PC-9 (cell line): ENCODE measurements at regions not wholly inside any gene's neighbourhood (a gene's known extent, or its start where the extent isn't known, plus 50 kb on each side); places are given as distances from the start of the nearest gene placed in this dataset.

ENCODE experiments used
- BruUV-seq: library from RNA; stranded (reverse); fragments of 400-500 nt; replicated peaks from 2 replicates; lab custom pipeline; 2021; lab: Mats Ljungman, UMichigan
- CTCF ChIA-PET: fragments of 300-600 bp; sonication (Branson Sonifier 250); formaldehyde crosslinking; loops from one replicate; lab custom pipeline; 2022; ENCODE audit warnings: antibody characterized with exemption; lab: Charles Lee
- POLR2A ChIA-PET: fragments of 300-600 bp; sonication (Branson Sonifier 250); formaldehyde crosslinking; loops from one replicate; lab custom pipeline; 2022; ENCODE audit warnings: antibody characterized with exemption; ENCODE audit not compliant: unreplicated experiment; lab: Charles Lee
- DNase-seq, 2 experiments: peaks; one replicate each; pipeline versions ENCODE4 v3.0.0 to v3.0.0-alpha.2; 2015 to 2022; ENCODE audit warnings: mixed read lengths in 1 of 2
- H2AFZ ChIP-seq: fragments of 200-600 bp; sonication (generic); 2 replicates; pipeline ENCODE4 v1.8.1; 2017; ENCODE audit warnings: antibody characterized with exemption
- H3F3A ChIP-seq: fragments of 200-600 bp; sonication (generic); 2 replicates; pipeline ENCODE4 v1.8.1; 2017; ENCODE audit warnings: antibody characterized with exemption, mild to moderate bottlenecking, low read depth; ENCODE audit not compliant: insufficient read depth
- H3K27ac ChIP-seq: fragments of 200-600 bp; sonication (generic); 2 replicates; pipeline ENCODE4 v1.6.1; 2016; ENCODE audit warnings: mixed run types
- H3K27me3 ChIP-seq: fragments of 200-600 bp; sonication (generic); 2 replicates; pipeline ENCODE4 v1.6.1; 2016; ENCODE audit warnings: low read depth, mixed run types; ENCODE audit not compliant: insufficient read depth
- H3K36me3 ChIP-seq: fragments of 200-600 bp; sonication (generic); 2 replicates; pipeline ENCODE4 v1.6.1; 2016; ENCODE audit warnings: low read depth, mixed run types
- H3K4me1 ChIP-seq: fragments of 200-600 bp; sonication (generic); replicated peaks from 2 replicates; pipeline ENCODE4 v1.6.1; 2016; ENCODE audit warnings: mixed run types; ENCODE audit not compliant: insufficient read depth
- H3K4me2 ChIP-seq: fragments of 200-600 bp; sonication (generic); 2 replicates; pipeline ENCODE4 v1.6.1; 2017; ENCODE audit warnings: mixed run types
- H3K4me3 ChIP-seq: fragments of 200-600 bp; sonication (generic); 2 replicates; pipeline ENCODE4 v1.6.1; 2016; ENCODE audit warnings: mixed run types
- H3K79me2 ChIP-seq: fragments of 200-600 bp; sonication (generic); 2 replicates; pipeline ENCODE4 v1.6.1; 2017; ENCODE audit warnings: low read depth, mixed run types
- H3K9me2 ChIP-seq: fragments of 200-600 bp; sonication (generic); 2 replicates; pipeline ENCODE4 v1.8.1; 2017; ENCODE audit warnings: mild to moderate bottlenecking; ENCODE audit not compliant: insufficient read depth
- H3K9me3 ChIP-seq: fragments of 200-600 bp; sonication (generic); 2 replicates; pipeline ENCODE4 v1.8.1; 2016; ENCODE audit warnings: low read depth; ENCODE audit not compliant: insufficient read depth
- H4K20me1 ChIP-seq: fragments of 200-600 bp; sonication (generic); 2 replicates; pipeline ENCODE4 v1.8.1; 2017; ENCODE audit not compliant: insufficient read depth
- EZH2 ChIP-seq: fragments of 200-600 bp; sonication (generic); IDR thresholded peaks from 2 replicates; pipeline ENCODE4 v1.8.0; 2017; ENCODE audit warnings: antibody characterized with exemption, low read depth
- intact Hi-C: fragments of 100-400 bp; cut with micrococcal nuclease; formaldehyde crosslinking; loops from one replicate; pipeline ENCODE4 v1.10.0; 2022; ENCODE audit not compliant: unreplicated experiment
- TF ChIP-seq, protein P1 (sequence below): fragments of 200-600 bp; sonication (generic); conservative IDR thresholded peaks from 2 replicates; pipeline ENCODE4 v1.6.1; 2017; ENCODE audit warnings: mixed run types, antibody characterized with exemption, mild to moderate bottlenecking, moderate library complexity

- BruUV-seq, result no TSS peak
- Histone ChIP-seq H3F3A (no peaks in the 10 kb centered on the region), H3K4me2 (no peak overlapping the region), H3K27ac (no peak overlapping the region), H3K27me3 (peaks cover 19% of the 10 kb centered on the region), H3K4me3 (no peak overlapping the region), H2AFZ (no peak overlapping the region), H3K9me3 (no peaks in the 10 kb centered on the region), H3K36me3 (no peaks in the 10 kb centered on the region), H3K4me1 (no peaks in the 10 kb centered on the region), H4K20me1 (no peaks in the 10 kb centered on the region), H3K9me2 (no peaks in the 10 kb centered on the region), H3K79me2 (no peaks in the 10 kb centered on the region)
- POLR2A ChIA-PET, result no interaction called here
- intact Hi-C loops, result no loop called here
- CTCF ChIA-PET, result no interaction called here
- no peak for DNase-seq
- TF ChIP-seq, protein P1, sequence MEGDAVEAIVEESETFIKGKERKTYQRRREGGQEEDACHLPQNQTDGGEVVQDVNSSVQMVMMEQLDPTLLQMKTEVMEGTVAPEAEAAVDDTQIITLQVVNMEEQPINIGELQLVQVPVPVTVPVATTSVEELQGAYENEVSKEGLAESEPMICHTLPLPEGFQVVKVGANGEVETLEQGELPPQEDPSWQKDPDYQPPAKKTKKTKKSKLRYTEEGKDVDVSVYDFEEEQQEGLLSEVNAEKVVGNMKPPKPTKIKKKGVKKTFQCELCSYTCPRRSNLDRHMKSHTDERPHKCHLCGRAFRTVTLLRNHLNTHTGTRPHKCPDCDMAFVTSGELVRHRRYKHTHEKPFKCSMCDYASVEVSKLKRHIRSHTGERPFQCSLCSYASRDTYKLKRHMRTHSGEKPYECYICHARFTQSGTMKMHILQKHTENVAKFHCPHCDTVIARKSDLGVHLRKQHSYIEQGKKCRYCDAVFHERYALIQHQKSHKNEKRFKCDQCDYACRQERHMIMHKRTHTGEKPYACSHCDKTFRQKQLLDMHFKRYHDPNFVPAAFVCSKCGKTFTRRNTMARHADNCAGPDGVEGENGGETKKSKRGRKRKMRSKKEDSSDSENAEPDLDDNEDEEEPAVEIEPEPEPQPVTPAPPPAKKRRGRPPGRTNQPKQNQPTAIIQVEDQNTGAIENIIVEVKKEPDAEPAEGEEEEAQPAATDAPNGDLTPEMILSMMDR, result no peak
- TF ChIP-seq EZH2, result no peak
Observed at GRCh38 chr11:45021001-45021400, 70.3 kb upstream of the TP53I11 start.

GRCh38 chr11:45021692-45022141 lies 71.0 kb upstream of the TP53I11 start:
- Histone ChIP-seq H3K27me3 (peaks cover 17% of the 10 kb centered on the region), H3K36me3 (no peaks in the 10 kb centered on the region), H3K27ac (no peak overlapping the region), H3F3A (no peaks in the 10 kb centered on the region), H3K9me3 (no peaks in the 10 kb centered on the region), H3K79me2 (no peaks in the 10 kb centered on the region), H3K4me3 (no peak overlapping the region), H3K4me1 (no peaks in the 10 kb centered on the region), H4K20me1 (no peaks in the 10 kb centered on the region), H2AFZ (no peak overlapping the region), H3K9me2 (no peaks in the 10 kb centered on the region), H3K4me2 (no peak overlapping the region)
- intact Hi-C loops, result no loop called here
- no peak for TF ChIP-seq EZH2
- TF ChIP-seq, protein P1, result no peak
- CTCF ChIA-PET, result no interaction called here
- POLR2A ChIA-PET, result no interaction called here
- BruUV-seq, result no TSS peak
- DNase-seq, result no peak

- no peak overlapping the region for H3K4me2 ChIP-seq
- H3K4me3 ChIP-seq, result no peak overlapping the region
- H3F3A ChIP-seq, result no peaks in the 10 kb centered on the region
- peaks cover 25% of the 10 kb centered on the region for H3K27me3 ChIP-seq
- intact Hi-C loops, result no loop called here
- no peak for DNase-seq
- H3K36me3 ChIP-seq, result no peaks in the 10 kb centered on the region
- H3K79me2 ChIP-seq, result no peaks in the 10 kb centered on the region
- no peak overlapping the region for H3K27ac ChIP-seq
- CTCF ChIA-PET, result no interaction called here
- no peaks in the 10 kb centered on the region for H3K9me2 ChIP-seq
- no peaks in the 10 kb centered on the region for H3K9me3 ChIP-seq
- H3K4me1 ChIP-seq, result no peaks in the 10 kb centered on the region
- TF ChIP-seq, protein P1, result no peak
- TF ChIP-seq EZH2, result no peak
- H2AFZ ChIP-seq, result no peak overlapping the region
- no peaks in the 10 kb centered on the region for H4K20me1 ChIP-seq
- POLR2A ChIA-PET, result no interaction called here
- no TSS peak for BruUV-seq
Observed at GRCh38 chr11:45022294-45023064, 71.8 kb upstream of the TP53I11 start.
